Adrenal gland (tissue), 9 donors: ENCODE measurements at regions not wholly inside any gene's neighbourhood (a gene's known extent, or its start where the extent isn't known, plus 50 kb on each side); places are given as distances from the start of the nearest gene placed in this dataset.
"Not testable (repeated sequence)": the region's sequence is repeated elsewhere in the genome, so short reads cannot be mapped to it uniquely, and the experiment has no call there.

Experiments
- DNase-seq, 7 donors: peaks; one replicate each; pipeline ENCODE4 v3.0.0-alpha.2; 2019 to 2020
- H3K27ac ChIP-seq, 5 donors: fragments of 200-600 bp; sonication (generic) in 4 of 5; 1 replicate in 3 of 5; 2 replicates in 2 of 5; pipeline versions ENCODE4 v1.5.1 to v1.8.0; 2016 to 2020; ENCODE audit warnings: mild to moderate bottlenecking in 1 of 5
- H3K27me3 ChIP-seq: fragments of 200-600 bp; 2 replicates; pipeline ENCODE4 v1.8.0; 2021
- H3K36me3 ChIP-seq, 2 donors: fragments of 200-600 bp; replicated peaks in 1 of 2; 1 replicate in 1 of 2; 2 replicates in 1 of 2; pipeline versions ENCODE4 v1.5.1 to v1.8.0; 2018 to 2022
- H3K4me1 ChIP-seq, 2 donors: fragments of 200-600 bp; replicated peaks in 1 of 2; 1 replicate in 1 of 2; 2 replicates in 1 of 2; pipeline versions ENCODE4 v1.5.1 to v1.8.0; 2018 to 2021
- H3K4me3 ChIP-seq, 4 donors: fragments of 200-600 bp; sonication (generic) in 3 of 4; one replicate each; pipeline ENCODE4 v1.5.1; 2016 to 2018
- H3K9me3 ChIP-seq, 3 donors: fragments of 200-600 bp; sonication (generic) in 1 of 3; replicated peaks in 1 of 3; 1 replicate in 2 of 3; 2 replicates in 1 of 3; pipeline versions ENCODE4 v1.5.1 to v1.8.0; 2016 to 2021
- POLR2A ChIP-seq, 2 donors: fragments of 450-650 bp; IDR thresholded peaks; one replicate each; pipeline ENCODE4 v1.6.1; 2017; ENCODE audit warnings: antibody characterized with exemption in 2 of 2, mild to moderate bottlenecking in 2 of 2, moderate library complexity in 1 of 2
- WGBS, 4 donors: extraction: QIAGEN DNeasy Blood & Tissue Kit in 2 of 4; methylation state at CpG; one replicate each; pipeline versions ENCODE4 v1.1.5 to v1.1.7; 2013 to 2017; 5-methylcytosine and 5-hydroxymethylcytosine counted together
- intact Hi-C, 2 donors: fragments of 100-400 bp; cut with DNase I; formaldehyde crosslinking; loops; one replicate each; pipeline versions ENCODE4 v1.14.1 to v1.15.0; 2022 to 2023
- TF ChIP-seq, protein P1 (sequence below), 6 experiments: fragments of 450-650 bp in 4 of 6; fragments of 200-600 bp in 2 of 6; sonication (generic) in 1 of 6; IDR thresholded peaks; 1 replicate in 5 of 6; 2 replicates in 1 of 6; pipeline versions ENCODE4 v1.5.1 to v1.8.0; 2016 to 2021; ENCODE audit warnings: antibody characterized with exemption in 6 of 6, mild to moderate bottlenecking in 2 of 6, moderate library complexity in 1 of 6
- donor health status: healthy with polysubstance abuse.
- donor health status: Bipolar disorder and iron deficiency.
- donor health status: DM: yes; HTN: yes; CAD: no.
- donor health status: DM: no; HTN: no; CAD: no.
- donor health status: DM: no; HTN: no; CAD: no.

DNA sequence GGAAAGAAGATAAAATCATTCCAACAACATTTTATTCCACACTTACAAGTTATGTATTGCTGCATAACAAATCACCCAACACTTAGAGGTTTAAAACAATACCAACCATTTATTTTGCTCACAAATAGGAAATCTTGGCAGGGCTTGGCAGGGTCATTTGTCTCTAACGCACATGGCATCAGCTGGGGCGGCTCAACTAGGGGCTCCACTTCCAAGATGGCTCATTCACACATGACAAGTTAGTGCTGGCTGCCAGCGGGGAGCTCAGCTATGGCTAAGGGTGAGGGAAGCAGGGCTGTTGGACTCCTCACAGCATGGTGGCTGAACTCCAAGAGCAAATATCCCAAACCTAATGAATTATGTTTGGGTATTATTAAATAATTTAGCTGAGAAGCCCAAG lies 377.0 kb downstream of the ZNF674 start:
- H3K4me1 ChIP-seq, result no peaks in the 10 kb centered on the region
- no peak for DNase-seq
- no peak overlapping the region for H3K4me3 ChIP-seq
- H3K27ac ChIP-seq, result no peak overlapping the region
- no peaks in the 10 kb centered on the region for H3K9me3 ChIP-seq
- H3K36me3 ChIP-seq, result no peaks in the 10 kb centered on the region
- WGBS, 4 donors, result 71 to 87% (median 79%) methylated on average over 1 to 3 of the region's 3 CpGs
- intact Hi-C loops, result no loop called here
- H3K27me3 ChIP-seq, result peaks cover 6% of the 10 kb centered on the region
- TF ChIP-seq, protein P1, sequence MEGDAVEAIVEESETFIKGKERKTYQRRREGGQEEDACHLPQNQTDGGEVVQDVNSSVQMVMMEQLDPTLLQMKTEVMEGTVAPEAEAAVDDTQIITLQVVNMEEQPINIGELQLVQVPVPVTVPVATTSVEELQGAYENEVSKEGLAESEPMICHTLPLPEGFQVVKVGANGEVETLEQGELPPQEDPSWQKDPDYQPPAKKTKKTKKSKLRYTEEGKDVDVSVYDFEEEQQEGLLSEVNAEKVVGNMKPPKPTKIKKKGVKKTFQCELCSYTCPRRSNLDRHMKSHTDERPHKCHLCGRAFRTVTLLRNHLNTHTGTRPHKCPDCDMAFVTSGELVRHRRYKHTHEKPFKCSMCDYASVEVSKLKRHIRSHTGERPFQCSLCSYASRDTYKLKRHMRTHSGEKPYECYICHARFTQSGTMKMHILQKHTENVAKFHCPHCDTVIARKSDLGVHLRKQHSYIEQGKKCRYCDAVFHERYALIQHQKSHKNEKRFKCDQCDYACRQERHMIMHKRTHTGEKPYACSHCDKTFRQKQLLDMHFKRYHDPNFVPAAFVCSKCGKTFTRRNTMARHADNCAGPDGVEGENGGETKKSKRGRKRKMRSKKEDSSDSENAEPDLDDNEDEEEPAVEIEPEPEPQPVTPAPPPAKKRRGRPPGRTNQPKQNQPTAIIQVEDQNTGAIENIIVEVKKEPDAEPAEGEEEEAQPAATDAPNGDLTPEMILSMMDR (IDR thresholded peaks at IDR 0.05), result no peak
- TF ChIP-seq POLR2A (IDR thresholded peaks at IDR 0.05), result no peak

DNA sequence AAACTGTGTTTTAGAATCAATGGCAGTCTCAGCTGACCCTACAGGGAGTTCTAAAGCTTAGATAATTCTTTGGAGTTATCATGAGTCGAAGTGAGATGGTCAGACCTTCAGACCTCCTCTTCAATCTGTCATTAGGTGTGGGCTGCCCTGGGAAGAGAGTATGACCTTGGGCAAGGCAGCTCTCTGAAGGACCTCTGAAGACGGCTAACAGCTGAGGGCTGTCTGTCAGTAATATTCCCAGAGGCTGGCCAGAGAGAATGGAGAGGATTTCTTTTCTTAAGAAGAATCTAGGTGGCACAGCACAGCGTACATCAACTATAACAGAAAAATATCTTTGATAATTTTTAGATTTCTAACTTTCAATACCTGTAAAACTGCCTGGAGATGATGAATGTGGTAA lies 379.4 kb downstream of the ZNF674 start:
- Histone ChIP-seq H3K4me1 (no peaks in the 10 kb centered on the region), H3K36me3 (no peaks in the 10 kb centered on the region), H3K27me3 (peaks cover 6% of the 10 kb centered on the region), H3K4me3 (no peak overlapping the region), H3K9me3 (no peaks in the 10 kb centered on the region), H3K27ac (no peak overlapping the region)
- TF ChIP-seq, protein P1 (IDR thresholded peaks at IDR 0.05), result no peak
- no peak for TF ChIP-seq POLR2A (IDR thresholded peaks at IDR 0.05)
- intact Hi-C loops, result no loop called here
- 50 to 59% (median 51%) methylated on average over 2 to 3 of the region's 3 CpGs for WGBS, 4 donors
- no peak for DNase-seq

DNA sequence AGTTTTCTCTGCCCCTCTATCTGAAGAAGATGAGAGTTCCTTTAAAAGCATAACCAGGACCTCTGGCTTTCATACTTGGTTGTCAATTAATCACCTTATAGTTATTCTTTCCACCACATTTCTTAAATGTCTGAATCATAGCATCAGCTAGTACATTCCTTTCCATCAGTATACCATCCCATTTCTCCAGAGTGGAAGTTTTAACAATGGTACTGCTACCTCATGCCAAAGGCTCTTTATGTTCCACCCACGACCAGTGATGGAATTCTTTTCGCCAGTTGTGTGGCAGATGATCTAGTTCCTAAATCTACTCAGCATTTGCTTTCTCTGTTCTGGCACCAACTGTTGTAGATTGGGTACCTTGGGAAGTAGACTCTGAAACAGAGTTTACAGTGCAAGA lies 379.8 kb downstream of the ZNF674 start:
- Histone ChIP-seq H3K4me1 (no peaks in the 10 kb centered on the region), H3K4me3 (no peak overlapping the region), H3K27ac (no peak overlapping the region), H3K9me3 (no peaks in the 10 kb centered on the region), H3K27me3 (peaks cover 6% of the 10 kb centered on the region), H3K36me3 (no peaks in the 10 kb centered on the region)
- no peak for DNase-seq
- WGBS, 4 donors, result 51 to 65% (median 60%) methylated on average over 2 of the region's 2 CpGs
- TF ChIP-seq, protein P1 (IDR thresholded peaks at IDR 0.05), result no peak
- no peak for TF ChIP-seq POLR2A (IDR thresholded peaks at IDR 0.05)
- intact Hi-C loops, result no loop called here

DNA sequence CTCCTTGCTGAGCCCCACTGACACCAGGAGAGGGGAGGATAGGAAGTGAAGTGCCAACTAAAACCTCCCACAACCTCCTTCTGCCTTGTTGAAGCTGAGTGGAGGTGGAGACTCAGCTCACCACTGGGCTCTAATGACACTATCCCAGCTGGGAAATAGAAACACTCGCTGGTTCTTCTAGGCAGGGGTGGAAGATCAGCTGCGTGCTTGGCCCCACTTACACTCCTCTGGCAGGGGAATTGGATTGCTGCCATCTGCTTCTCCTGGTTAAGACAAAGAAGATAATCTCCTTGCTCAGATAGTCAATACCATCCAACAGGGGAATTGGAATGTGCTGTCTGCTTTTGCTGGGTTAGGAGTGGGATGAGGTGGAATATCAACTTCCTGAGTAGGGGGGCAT lies 392.5 kb downstream of the ZNF674 start:
- no peaks in the 10 kb centered on the region for H3K36me3 ChIP-seq
- DNase-seq, result no peak
- peaks cover 12% of the 10 kb centered on the region for H3K27me3 ChIP-seq
- no peak overlapping the region for H3K4me3 ChIP-seq
- intact Hi-C loops, result no loop called here
- H3K4me1 ChIP-seq, result no peaks in the 10 kb centered on the region
- no peak overlapping the region for H3K27ac ChIP-seq
- TF ChIP-seq POLR2A (IDR thresholded peaks at IDR 0.05), result no peak
- TF ChIP-seq, protein P1 (IDR thresholded peaks at IDR 0.05), result no peak
- 62 to 96% (median 78%) methylated on average over 1 to 2 of the region's 2 CpGs for WGBS, 4 donors
- no peaks in the 10 kb centered on the region for H3K9me3 ChIP-seq

DNA sequence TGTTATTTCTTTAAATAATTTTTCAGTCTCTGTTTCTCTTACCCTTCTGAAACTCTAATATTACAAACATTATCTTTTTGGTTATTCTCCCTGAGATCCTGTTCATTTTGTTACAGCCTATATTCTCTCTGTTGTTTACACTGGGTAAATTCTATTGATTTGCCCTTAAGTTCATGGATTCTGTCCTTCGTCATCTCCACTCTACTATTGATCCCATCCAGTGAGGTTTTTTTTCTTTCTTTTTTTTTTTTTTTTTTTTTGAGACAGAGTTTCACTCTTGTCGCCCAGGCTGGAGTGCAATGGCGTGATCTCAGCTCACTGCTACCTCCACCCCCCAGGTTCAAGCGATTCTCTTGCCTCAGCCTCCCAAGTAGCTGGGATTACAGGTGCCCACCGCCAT lies 393.9 kb downstream of the ZNF674 start:
- H3K4me3 ChIP-seq, intact Hi-C loops, H3K36me3 ChIP-seq, H3K4me1 ChIP-seq, H3K9me3 ChIP-seq, H3K27ac ChIP-seq, H3K27me3 ChIP-seq, DNase-seq: not testable (repeated sequence)
- 81 to 87% (median 83%) methylated on average over 5 of the region's 5 CpGs for WGBS, 4 donors
